Prostate gland (tissue), 2 donors: ENCODE measurements at regions not wholly inside any gene's neighbourhood (a gene's known extent, or its start where the extent isn't known, plus 50 kb on each side); places are given as distances from the start of the nearest gene placed in this dataset.

Source experiments
- DNase-seq: peaks from one replicate; pipeline ENCODE4 v3.0.0-alpha.2; 2019; ENCODE audit warnings: low spot score
- H3K27ac ChIP-seq, 2 donors: fragments of 200-600 bp; sonication (generic); 2 replicates each; pipeline ENCODE4 v1.5.1; 2017 to 2019
- H3K27me3 ChIP-seq: fragments of 200-600 bp; sonication (generic); replicated peaks from 2 replicates; pipeline ENCODE4 v1.5.1; 2019; ENCODE audit not compliant: insufficient read depth
- H3K36me3 ChIP-seq, 2 donors: fragments of 200-600 bp; sonication (generic); 1 replicate in 1 of 2; 2 replicates in 1 of 2; pipeline versions ENCODE4 v1.5.1 to v1.8.1; 2017 to 2019
- H3K4me1 ChIP-seq: fragments of 200-600 bp; sonication (generic); replicated peaks from 2 replicates; pipeline ENCODE4 v1.5.1; 2019
- H3K4me3 ChIP-seq, 2 donors: fragments of 200-600 bp; sonication (generic); 2 replicates each; pipeline ENCODE4 v1.5.1; 2017 to 2019
- H3K9me3 ChIP-seq: fragments of 200-600 bp; sonication (generic); 2 replicates; pipeline ENCODE4 v1.5.1; 2017
- POLR2A ChIP-seq: fragments of 450-650 bp; IDR thresholded peaks from one replicate; pipeline ENCODE4 v1.6.1; 2016; ENCODE audit warnings: antibody characterized with exemption, mild to moderate bottlenecking
- POLR2AphosphoS5 ChIP-seq: sonication (generic); formaldehyde crosslinking; IDR thresholded peaks from one replicate; pipeline ENCODE4 v1.6.1; 2017; ENCODE audit warnings: antibody characterized with exemption
- WGBS: methylation state at CpG from one replicate; pipeline ENCODE4 v1.1.5; 2018; 5-methylcytosine and 5-hydroxymethylcytosine counted together
- intact Hi-C: fragments of 100-400 bp; cut with DNase I; formaldehyde crosslinking; loops from one replicate; pipeline ENCODE4 v1.14.2; 2022
- TF ChIP-seq, protein P1 (sequence below), 4 experiments: fragments of 200-600 bp in 2 of 4; fragments of 450-650 bp in 2 of 4; sonication (generic) in 2 of 4; IDR thresholded peaks; 1 replicate in 3 of 4; 2 replicates in 1 of 4; pipeline ENCODE4 v1.5.1; 2016 to 2019; ENCODE audit warnings: antibody characterized with exemption in 4 of 4, mild to moderate bottlenecking in 2 of 4, moderate library complexity in 2 of 4

DNA sequence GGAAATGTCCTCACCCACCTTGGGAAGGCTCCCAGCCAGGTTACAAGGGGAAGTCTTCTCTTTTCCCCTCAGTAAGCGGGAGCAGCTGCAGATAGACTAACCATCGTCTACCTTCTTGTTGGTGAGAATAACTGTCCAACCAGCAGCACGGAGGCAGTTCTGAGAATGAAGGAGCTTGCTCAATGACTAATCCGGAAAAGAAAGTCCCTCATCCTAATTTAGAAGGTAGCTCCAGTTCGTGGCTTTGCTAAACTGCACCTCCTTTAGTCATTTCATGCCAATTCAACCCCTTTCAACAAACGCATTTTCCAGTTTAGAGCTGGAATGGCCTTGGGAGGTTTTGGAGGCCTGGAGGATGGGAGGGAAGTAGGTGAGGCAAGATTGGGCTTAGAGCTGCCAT, 527.4 kb upstream of the PROK2 start:
- WGBS = 83% methylated on average over 6 of the region's 6 CpGs
- Histone ChIP-seq H3K4me1 (peaks cover 11% of the 10 kb centered on the region), H3K36me3 (no peaks in the 10 kb centered on the region), H3K27me3 (no peaks in the 10 kb centered on the region), H3K27ac (no peak overlapping the region), H3K4me3 (no peak overlapping the region), H3K9me3 (no peaks in the 10 kb centered on the region)
- intact Hi-C loops = no loop called here
- no peak for TF ChIP-seq POLR2AphosphoS5
- no peak for TF ChIP-seq POLR2A
- TF ChIP-seq, protein P1, sequence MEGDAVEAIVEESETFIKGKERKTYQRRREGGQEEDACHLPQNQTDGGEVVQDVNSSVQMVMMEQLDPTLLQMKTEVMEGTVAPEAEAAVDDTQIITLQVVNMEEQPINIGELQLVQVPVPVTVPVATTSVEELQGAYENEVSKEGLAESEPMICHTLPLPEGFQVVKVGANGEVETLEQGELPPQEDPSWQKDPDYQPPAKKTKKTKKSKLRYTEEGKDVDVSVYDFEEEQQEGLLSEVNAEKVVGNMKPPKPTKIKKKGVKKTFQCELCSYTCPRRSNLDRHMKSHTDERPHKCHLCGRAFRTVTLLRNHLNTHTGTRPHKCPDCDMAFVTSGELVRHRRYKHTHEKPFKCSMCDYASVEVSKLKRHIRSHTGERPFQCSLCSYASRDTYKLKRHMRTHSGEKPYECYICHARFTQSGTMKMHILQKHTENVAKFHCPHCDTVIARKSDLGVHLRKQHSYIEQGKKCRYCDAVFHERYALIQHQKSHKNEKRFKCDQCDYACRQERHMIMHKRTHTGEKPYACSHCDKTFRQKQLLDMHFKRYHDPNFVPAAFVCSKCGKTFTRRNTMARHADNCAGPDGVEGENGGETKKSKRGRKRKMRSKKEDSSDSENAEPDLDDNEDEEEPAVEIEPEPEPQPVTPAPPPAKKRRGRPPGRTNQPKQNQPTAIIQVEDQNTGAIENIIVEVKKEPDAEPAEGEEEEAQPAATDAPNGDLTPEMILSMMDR (IDR thresholded peaks at IDR 0.05) = no peak
- no peak for DNase-seq

DNA sequence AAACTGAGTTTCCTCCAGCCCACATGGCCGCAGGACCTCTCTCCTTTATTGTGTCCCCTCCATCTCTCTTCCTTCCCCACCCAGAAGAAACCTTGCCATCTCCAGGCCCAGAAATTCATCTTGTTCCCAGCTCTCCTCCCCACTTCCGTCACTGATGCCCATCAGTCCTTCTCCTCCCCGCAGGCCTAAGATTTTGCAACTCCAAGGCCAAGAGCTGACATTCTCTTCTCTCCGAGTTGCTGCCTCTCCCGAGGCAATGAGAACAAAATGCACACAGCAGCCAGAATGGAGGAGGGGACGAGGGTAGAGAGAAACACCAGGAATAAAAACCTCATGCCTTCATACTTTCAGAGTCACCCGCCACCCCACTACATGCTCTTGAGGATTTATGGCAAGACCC, 526.5 kb upstream of the PROK2 start:
- 84% methylated on average over 7 of the region's 7 CpGs for whole genome bisulfite sequencing
- TF ChIP-seq, protein P1 (IDR thresholded peaks at IDR 0.05) = no peak
- TF ChIP-seq POLR2A (no peak), POLR2AphosphoS5 (no peak)
- H3K27me3 ChIP-seq = no peaks in the 10 kb centered on the region
- H3K9me3 ChIP-seq = no peaks in the 10 kb centered on the region
- H3K4me3 ChIP-seq = no peak overlapping the region
- H3K36me3 ChIP-seq = no peaks in the 10 kb centered on the region
- peaks cover 16% of the 10 kb centered on the region for H3K4me1 ChIP-seq
- no peak for DNase-seq
- no peak overlapping the region for H3K27ac ChIP-seq
- intact Hi-C loops = no loop called here

GRCh38 chr3:72310419-72311380, 525.8 kb upstream of the PROK2 start:
- peak; percentile 46 for DNase-seq
- no peak overlapping the region for H3K4me3 ChIP-seq
- no peaks in the 10 kb centered on the region for H3K36me3 ChIP-seq
- H3K9me3 ChIP-seq = no peaks in the 10 kb centered on the region
- intact Hi-C loops = no loop called here
- peak overlapping the region in 1 of 2 donors; percentile 33 for H3K27ac ChIP-seq
- H3K27me3 ChIP-seq = no peaks in the 10 kb centered on the region
- TF ChIP-seq POLR2AphosphoS5 = peak; percentile 35
- TF ChIP-seq POLR2A = no peak
- TF ChIP-seq, protein P1 (IDR thresholded peaks at IDR 0.05) = peak in 1 of 4 experiments; percentile 9
- H3K4me1 ChIP-seq = peaks cover 16% of the 10 kb centered on the region
- 27% methylated on average over 20 of the region's 20 CpGs for WGBS

- intact Hi-C loops = no loop called here
- H3K4me1 ChIP-seq = peaks cover 16% of the 10 kb centered on the region
- H3K27me3 ChIP-seq = no peaks in the 10 kb centered on the region
- no peak overlapping the region for H3K4me3 ChIP-seq
- TF ChIP-seq, protein P1 (IDR thresholded peaks at IDR 0.05) = no peak
- TF ChIP-seq POLR2A = no peak
- TF ChIP-seq POLR2AphosphoS5 = no peak
- WGBS = 73% methylated on average over 11 of the region's 11 CpGs
- H3K27ac ChIP-seq = peak overlapping the region in 1 of 2 donors; percentile 33
- no peak for DNase-seq
- no peaks in the 10 kb centered on the region for H3K36me3 ChIP-seq
- no peaks in the 10 kb centered on the region for H3K9me3 ChIP-seq
Measured at GRCh38 chr3:72309661-72310418, 524.9 kb upstream of the PROK2 start.
